ENCODE measurements at regions not wholly inside any gene's neighbourhood (a gene's known extent, or its start where the extent isn't known, plus 50 kb on each side); places are given as distances from the start of the nearest gene placed in this dataset.

GRCh38 chrY:7437086-7437485, 525.5 kb upstream of the AMELY start:
- Histone ChIP-seq H3K27me3 (ENCODE audit: control insufficient read depth, insufficient read depth, low read length) (no peaks in the 10 kb centered on the region), H3K27ac (no peak overlapping the region), H2AFZ (no peak overlapping the region), H3K9ac (no peak overlapping the region), H3K4me1 (no peaks in the 10 kb centered on the region), H3K4me3 (ENCODE audit: low read depth, low read length) (no peak overlapping the region), H3K4me2 (ENCODE audit: low read length) (no peak overlapping the region), H3K9me3 (ENCODE audit: control insufficient read depth, low read length) (no peaks in the 10 kb centered on the region), H3K79me2 (no peaks in the 10 kb centered on the region), H3K36me3 (ENCODE audit: control insufficient read depth, insufficient read depth, low read length) (no peaks in the 10 kb centered on the region)
- TF ChIP-seq, protein P1, sequence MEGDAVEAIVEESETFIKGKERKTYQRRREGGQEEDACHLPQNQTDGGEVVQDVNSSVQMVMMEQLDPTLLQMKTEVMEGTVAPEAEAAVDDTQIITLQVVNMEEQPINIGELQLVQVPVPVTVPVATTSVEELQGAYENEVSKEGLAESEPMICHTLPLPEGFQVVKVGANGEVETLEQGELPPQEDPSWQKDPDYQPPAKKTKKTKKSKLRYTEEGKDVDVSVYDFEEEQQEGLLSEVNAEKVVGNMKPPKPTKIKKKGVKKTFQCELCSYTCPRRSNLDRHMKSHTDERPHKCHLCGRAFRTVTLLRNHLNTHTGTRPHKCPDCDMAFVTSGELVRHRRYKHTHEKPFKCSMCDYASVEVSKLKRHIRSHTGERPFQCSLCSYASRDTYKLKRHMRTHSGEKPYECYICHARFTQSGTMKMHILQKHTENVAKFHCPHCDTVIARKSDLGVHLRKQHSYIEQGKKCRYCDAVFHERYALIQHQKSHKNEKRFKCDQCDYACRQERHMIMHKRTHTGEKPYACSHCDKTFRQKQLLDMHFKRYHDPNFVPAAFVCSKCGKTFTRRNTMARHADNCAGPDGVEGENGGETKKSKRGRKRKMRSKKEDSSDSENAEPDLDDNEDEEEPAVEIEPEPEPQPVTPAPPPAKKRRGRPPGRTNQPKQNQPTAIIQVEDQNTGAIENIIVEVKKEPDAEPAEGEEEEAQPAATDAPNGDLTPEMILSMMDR (IDR thresholded peaks at IDR 0.05): no peak

GRCh38 chrY:7433817-7434809, 522.6 kb upstream of the AMELY start:
- no peaks in the 10 kb centered on the region for H3K36me3 ChIP-seq (ENCODE audit: control insufficient read depth, insufficient read depth, low read length)
- no peak overlapping the region for H3K4me3 ChIP-seq (ENCODE audit: low read depth, low read length)
- TF ChIP-seq, protein P1 (IDR thresholded peaks at IDR 0.05): no peak
- no peaks in the 10 kb centered on the region for H3K79me2 ChIP-seq
- H2AFZ ChIP-seq: no peak overlapping the region
- no peak overlapping the region for H3K4me2 ChIP-seq (ENCODE audit: low read length)
- H3K4me1 ChIP-seq: no peaks in the 10 kb centered on the region
- no peak overlapping the region for H3K27ac ChIP-seq
- H3K9ac ChIP-seq: no peak overlapping the region
- H3K9me3 ChIP-seq (ENCODE audit: control insufficient read depth, low read length): no peaks in the 10 kb centered on the region
- no peaks in the 10 kb centered on the region for H3K27me3 ChIP-seq (ENCODE audit: control insufficient read depth, insufficient read depth, low read length)

GRCh38 chrY:7419165-7419564, 507.6 kb upstream of the AMELY start:
- H3K4me2 ChIP-seq (ENCODE audit: low read length): no peak overlapping the region
- H2AFZ ChIP-seq: no peak overlapping the region
- H3K9ac ChIP-seq: no peak overlapping the region
- H3K36me3 ChIP-seq (ENCODE audit: control insufficient read depth, insufficient read depth, low read length): no peaks in the 10 kb centered on the region
- H3K79me2 ChIP-seq: no peaks in the 10 kb centered on the region
- H3K4me3 ChIP-seq (ENCODE audit: low read depth, low read length): no peak overlapping the region
- TF ChIP-seq, protein P1 (IDR thresholded peaks at IDR 0.05): no peak
- H3K9me3 ChIP-seq (ENCODE audit: control insufficient read depth, low read length): no peaks in the 10 kb centered on the region
- H3K27me3 ChIP-seq (ENCODE audit: control insufficient read depth, insufficient read depth, low read length): no peaks in the 10 kb centered on the region
- no peaks in the 10 kb centered on the region for H3K4me1 ChIP-seq
- no peak overlapping the region for H3K27ac ChIP-seq

DNA sequence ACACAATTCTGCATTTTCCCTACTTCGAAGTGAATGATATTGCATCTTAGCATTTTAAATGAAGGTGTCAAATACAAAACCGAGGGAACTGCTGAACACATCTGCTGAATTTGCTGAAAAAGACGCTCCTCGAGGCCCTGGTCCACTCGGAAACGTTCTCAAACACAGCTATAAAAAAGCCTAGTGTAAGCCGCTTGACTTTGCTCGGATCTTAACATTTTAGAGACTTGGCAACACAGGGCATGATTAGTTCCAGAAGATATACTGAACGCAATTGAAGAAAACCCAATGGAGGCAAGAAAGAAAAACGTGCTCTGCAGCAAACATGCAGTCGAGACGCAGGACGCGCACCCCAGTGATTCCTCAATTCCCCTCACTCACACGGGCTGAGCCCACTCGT, 506.4 kb upstream of the AMELY start:
- H3K36me3 ChIP-seq (ENCODE audit: control insufficient read depth, insufficient read depth, low read length): no peaks in the 10 kb centered on the region
- H3K9me3 ChIP-seq (ENCODE audit: control insufficient read depth, low read length): no peaks in the 10 kb centered on the region
- H3K4me1 ChIP-seq: no peaks in the 10 kb centered on the region
- H3K4me2 ChIP-seq (ENCODE audit: low read length): no peak overlapping the region
- H3K4me3 ChIP-seq (ENCODE audit: low read depth, low read length): no peak overlapping the region
- H3K27me3 ChIP-seq (ENCODE audit: control insufficient read depth, insufficient read depth, low read length): no peaks in the 10 kb centered on the region
- no peak overlapping the region for H2AFZ ChIP-seq
- H3K27ac ChIP-seq: no peak overlapping the region
- no peaks in the 10 kb centered on the region for H3K79me2 ChIP-seq
- H3K9ac ChIP-seq: no peak overlapping the region
- TF ChIP-seq, protein P1 (IDR thresholded peaks at IDR 0.05): no peak
